ENCODE measurements at regions not wholly inside any gene's neighbourhood (a gene's known extent, or its start where the extent isn't known, plus 50 kb on each side); places are given as distances from the start of the nearest gene placed in this dataset.

GRCh38 chr9:79233542-79233941 is 338.2 kb upstream of the TLE4 start:
- TF ChIP-seq CTCF (IDR thresholded peaks at IDR 0.05) (no peak), CHD2 (IDR thresholded peaks at IDR 0.05; ENCODE audit: low read length, partially characterized antibody) (no peak), POLR2A (IDR thresholded peaks at IDR 0.05; ENCODE audit: low read length) (no peak), EP300 (IDR thresholded peaks at IDR 0.05) (no peak), SMC3 (IDR thresholded peaks at IDR 0.05) (no peak), CBX8 (IDR thresholded peaks at IDR 0.05) (no peak), RCOR1 (IDR thresholded peaks at IDR 0.05; ENCODE audit: low read depth, low read length) (no peak), HEYL (CRISPR knock-in tag; IDR thresholded peaks at IDR 0.05) (no peak), CEBPB (IDR thresholded peaks at IDR 0.05) (no peak), BCL3 (IDR thresholded peaks at IDR 0.05) (no peak), KDM1A (IDR thresholded peaks at IDR 0.05; ENCODE audit: low read depth) (no peak), ZNF302 (CRISPR knock-in tag; IDR thresholded peaks at IDR 0.05) (no peak)
